GM21390 (cell line): ENCODE measurements at regions not wholly inside any gene's neighbourhood (a gene's known extent, or its start where the extent isn't known, plus 50 kb on each side); places are given as distances from the start of the nearest gene placed in this dataset.
"Not testable (repeated sequence)": the region's sequence is repeated elsewhere in the genome, so short reads cannot be mapped to it uniquely, and the experiment has no call there.

Experiments
- ATAC-seq: cut with Tn5 transposase; IDR thresholded peaks from one replicate; pipeline ENCODE4 v1.9.1; 2021; ENCODE audit not compliant: unreplicated experiment

DNA sequence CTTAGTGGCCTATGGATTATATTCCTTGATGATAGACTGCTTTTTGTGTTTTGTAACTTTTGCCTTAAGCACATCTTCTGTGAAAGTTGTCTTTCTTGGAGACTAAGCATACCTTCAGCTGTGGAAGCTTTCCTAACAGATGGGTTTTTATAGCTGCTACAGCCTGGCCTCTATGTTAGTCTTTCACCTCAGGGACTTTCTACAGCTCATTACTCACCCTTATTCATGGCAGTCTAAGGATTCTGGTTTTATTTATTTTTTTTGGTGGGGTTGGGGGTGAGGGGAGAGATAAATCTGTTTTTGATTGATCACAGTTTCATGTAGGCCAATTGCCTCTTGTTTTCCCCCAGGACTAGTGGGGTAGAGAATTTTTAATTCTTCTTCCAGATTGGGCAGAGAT, 219.9 kb downstream of the DKK1 start:
- ATAC-seq: no peak

DNA sequence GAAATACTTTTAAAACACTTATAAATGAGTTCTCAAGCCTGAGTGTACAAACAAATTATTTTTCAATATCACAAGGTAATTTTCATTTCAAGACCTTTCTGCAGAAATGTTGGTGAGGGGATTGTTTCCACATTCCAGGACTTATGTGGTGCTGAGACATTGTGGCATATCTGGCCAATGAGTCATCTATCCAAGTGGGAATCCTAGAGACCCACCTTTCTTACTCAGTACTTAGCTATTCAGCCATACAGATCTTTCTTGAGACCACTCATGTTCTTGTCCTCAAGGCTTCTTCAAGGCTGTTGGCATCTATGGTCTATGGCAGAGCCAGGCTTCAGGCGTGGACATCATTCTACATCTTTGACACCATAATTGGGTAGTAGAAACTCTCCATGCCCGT, 225.4 kb downstream of the DKK1 start:
- ATAC-seq: no peak

DNA sequence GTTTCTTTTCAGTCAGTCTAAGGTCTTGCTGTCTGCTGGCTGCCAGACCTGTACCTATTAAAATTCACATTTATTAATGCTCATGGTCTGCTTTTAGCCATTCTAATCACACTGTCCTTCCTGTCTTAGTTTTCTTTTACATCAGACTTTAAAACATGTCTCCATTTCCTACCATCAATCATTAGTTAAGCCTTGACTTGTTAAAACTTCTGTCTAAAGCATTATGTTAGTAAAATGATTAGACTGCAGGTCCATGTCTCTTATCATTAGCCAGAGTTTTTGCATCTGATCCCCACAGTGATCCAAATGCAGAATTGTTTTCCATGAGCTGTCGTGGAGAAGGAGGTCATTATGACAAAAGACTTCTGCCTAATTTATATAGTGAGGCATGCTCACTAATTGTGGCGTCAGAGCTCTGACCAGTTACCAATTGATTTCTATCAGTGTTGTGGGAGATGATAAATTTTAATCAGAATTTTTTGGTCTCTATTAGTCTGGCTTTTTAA, 226.5 kb downstream of the DKK1 start:
- ATAC-seq: no peak

DNA sequence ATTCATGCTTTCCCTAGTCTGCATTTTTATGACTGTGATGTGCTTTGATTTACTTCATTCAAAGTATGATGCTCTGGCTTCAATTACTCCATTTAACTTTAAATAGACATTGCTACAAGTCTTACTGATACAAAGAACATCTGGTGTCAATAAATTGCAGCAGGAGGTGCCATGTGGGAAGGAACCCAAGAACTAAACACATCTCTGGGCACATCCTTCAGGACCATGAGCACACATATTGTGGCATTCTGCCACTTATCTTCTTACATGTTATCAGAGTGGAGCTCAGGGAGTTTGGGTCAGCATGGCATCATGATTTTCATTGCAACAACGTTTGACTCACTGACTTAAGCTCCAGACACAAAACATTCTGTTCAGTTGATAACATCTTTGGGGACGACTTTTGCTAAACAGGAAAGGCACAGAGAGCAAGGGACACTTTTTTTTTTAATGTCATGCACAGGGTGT, 227.0 kb downstream of the DKK1 start:
- ATAC-seq: no peak

DNA sequence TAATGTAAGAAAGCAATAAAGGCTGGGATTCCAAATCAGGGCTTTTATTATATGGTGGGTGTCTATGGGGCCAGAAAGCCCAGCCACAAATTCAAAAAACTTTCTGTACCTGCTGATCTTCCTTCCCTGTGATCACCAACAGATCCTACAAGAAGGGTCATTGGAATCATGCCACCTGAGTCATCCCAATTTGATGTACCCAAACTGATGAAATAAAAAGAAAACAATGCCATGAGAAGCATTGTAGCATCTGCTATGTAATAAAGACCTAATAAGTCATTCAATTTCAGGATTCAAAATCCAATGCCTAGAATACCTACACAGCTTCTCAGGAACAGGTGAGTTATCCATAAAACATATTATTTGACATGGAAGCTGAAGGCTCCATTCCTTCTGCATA, 228.8 kb downstream of the DKK1 start:
- no peak for ATAC-seq

DNA sequence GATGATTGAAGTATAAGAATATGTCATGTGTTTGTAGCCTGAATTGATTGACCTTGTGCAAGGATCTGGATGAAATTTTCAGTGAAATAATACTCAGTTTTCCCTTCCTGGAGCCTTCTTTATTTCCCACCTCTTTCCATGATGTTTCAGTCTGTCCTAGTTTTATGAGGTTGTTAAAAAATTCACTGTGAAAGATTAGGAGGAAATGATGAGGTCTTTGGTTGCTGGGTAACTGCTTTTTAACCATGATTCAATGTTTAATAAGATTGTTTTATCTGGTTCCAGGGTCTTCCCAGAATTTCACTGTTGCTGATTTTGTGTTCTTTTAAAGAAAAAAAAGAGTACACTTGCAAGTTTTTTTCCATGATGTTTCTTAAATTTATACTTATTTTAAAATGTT, 221.5 kb downstream of the MBL2 start:
- ATAC-seq: no peak

DNA sequence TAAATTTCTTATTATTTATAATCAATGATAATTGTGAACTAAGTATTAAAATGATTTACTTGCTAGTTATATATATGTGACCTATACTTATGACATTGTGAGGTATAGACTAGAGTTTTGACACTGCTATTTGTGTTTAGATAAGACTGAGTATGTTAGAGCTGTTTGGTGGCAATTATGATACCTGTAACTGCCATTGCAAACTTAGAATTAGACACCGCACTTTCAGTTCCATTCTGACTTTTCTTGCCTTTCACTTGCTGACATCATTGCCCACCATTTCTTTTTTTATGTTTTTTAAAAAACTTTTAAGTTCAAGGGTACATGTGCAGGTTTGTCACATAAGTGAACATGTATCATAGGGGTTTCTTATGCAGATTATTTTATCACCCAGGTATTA, 214.5 kb downstream of the MBL2 start:
- ATAC-seq: peak; percentile 84

DNA sequence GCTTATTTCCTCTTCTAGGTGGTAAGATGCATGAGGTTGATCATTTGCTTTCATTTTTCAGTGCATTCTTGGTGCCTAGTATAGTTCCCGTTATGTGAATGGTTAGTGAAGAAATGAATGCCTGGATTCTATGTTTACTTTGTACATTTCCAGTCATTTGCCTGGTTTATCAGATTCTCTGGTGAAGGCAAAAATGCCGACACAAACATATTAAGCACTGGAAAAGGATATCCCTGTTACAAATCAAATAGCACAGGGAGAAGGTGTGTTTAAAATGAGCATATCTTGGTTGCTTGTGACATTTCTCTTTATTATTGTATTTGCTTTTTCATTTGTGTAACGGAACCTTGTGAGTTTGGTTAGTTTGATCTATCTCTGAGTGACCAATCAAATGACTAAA, 211.3 kb downstream of the MBL2 start:
- no peak for ATAC-seq

DNA sequence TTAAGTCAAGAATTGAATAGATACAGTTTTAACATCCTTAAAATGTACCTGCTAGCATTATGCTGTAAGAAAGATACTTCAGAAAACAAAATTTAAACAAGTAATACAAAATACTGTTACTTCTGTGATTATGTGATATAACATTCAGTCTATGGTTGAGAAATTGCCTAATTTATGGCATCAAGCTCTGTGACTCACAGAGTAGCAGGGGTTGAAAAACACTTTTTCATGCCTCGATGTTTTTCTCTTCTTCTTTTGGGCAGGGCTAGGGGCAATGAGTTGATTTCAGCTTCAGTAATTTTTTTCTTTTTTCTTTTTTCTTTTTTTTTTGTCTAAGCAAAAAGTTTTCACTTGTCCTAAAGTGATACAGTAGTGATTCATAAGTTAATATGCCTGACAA, 209.2 kb downstream of the MBL2 start:
- no peak for ATAC-seq

DNA sequence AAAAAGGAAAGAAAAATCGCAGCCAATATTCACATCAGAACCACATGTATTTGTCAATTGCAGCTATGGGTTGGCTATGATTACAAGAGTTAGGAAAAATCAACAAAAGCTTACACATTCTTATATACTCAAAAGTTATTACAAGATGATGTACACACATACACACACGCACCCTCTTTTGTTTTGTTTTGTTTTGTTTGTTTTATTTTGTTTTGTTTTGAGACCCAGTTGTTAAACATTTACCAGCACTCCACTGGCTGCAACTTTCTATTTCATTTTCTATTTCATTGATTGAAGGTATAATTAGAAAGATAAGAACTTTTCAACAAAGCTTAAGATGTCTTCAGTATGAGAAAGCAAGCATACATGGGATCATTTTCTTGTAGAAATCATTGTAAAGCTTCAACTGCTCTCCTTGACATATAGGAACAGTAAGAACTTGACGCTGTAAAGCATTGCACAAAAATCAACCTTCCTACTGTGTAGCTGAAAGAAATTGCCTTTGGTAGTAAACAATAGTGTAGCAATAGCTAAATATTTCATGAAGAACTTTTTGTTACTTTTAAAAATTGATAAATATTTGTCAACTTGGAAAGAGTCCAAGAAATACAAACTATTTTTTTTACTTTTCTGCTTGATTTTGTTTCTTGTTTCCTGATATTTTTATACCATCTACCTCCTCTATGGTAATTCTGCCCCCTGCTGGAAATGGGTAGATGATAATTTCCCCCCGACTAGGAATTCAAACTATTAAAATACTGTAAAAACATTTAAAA, 205.9 kb downstream of the MBL2 start:
- peak; percentile 46 for ATAC-seq

DNA sequence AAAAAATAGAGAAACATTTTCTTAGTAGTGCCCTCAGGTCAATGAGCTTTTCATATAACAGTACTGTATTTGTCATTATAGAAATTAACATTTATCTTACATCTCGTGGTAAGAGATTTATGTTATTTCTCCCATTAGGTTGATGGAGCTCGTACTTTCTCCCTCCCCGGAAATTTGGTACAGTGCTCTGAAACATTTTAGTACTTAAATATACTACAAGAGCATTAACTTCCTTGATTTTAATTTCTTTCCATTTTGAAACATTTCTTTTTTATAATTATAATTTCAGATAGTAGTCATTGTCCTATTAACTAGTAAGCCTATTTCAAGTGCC, 205.4 kb downstream of the MBL2 start:
- ATAC-seq: no peak

DNA sequence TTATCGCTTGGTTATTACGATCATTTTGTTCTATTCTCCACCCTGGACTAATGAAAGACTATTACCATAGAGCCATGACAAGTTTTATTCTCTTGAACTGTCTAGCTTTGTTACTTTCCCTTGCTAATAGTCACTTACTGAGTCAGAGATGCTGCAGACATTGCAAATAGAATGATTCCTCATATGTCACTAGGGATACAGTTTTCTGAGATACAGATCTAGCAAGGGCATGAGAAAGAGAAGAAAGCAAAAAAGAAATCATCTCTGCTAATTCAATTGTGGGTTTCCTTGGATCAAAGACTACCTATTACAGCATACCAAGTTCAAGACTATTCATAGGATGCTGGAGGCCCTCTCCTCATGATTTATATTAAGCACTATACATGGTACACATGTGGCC, 204.3 kb downstream of the MBL2 start:
- no peak for ATAC-seq

DNA sequence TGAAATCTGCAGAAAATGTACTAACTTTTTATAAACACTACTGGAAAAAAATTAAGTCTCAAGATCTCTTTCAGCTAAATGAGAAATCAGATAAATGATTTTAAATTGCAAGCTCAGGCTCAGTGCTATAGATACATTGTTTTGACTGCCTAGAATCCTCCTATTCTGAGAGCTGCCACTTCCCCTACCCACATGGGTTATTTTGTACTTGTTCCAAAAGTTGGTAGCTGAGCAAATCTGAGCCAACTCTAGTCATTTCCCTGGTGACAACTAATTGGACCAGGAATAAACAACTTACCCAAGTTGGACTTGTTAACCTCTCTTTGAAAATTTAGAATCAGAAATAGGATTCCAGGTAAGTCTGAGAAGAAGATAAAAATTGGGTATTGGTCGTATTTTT, 202.1 kb downstream of the MBL2 start:
- no peak for ATAC-seq

DNA sequence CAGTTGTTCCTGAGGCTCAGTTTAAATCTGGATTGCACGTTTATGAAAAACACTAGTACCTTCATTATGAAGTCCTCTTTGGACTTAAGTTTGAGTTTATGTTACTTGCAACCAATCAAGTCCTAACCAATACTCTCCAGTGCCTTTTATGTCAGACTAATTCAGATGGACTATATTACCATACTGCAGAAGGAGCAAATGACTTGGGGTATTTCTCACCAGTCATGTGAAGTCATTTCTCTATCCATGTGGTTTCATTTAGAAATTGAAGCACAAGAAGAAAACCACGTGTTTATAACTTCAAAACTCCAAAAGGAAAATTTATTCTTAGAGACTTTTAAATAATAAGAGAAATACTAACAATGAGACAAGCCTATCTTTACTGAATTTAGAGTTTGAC, 201.6 kb downstream of the MBL2 start:
- ATAC-seq: no peak

DNA sequence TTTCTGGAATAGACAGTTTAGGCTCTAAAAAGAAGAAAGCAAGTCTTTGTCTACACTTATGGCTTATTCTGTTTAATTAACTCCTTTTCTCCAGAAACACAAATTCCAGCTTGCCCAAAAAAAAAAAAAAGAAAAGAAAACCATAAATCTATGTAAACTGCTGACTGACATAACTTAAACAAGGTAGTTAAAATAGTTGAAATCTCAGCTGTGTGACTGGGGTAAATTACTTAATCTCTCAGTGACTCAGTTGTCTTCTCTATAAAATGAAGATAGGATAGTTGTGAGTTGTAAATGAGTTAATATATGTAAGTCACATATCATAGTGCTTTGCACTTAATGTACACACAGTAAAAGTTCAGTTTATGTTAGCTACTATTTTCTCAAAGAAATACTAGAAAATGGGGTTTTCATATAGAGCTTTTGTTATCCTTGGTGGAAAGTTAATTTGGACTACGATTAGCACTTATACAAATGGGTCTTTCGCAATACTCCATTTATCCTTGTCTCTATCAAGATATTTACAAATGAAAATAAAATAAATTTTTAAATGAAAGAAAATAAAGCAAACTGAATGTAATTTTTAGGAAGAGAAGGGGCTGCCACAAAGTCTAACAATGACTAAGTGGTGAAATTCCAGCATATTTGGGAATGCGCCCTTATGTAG, 200.9 kb downstream of the MBL2 start:
- no peak for ATAC-seq

DNA sequence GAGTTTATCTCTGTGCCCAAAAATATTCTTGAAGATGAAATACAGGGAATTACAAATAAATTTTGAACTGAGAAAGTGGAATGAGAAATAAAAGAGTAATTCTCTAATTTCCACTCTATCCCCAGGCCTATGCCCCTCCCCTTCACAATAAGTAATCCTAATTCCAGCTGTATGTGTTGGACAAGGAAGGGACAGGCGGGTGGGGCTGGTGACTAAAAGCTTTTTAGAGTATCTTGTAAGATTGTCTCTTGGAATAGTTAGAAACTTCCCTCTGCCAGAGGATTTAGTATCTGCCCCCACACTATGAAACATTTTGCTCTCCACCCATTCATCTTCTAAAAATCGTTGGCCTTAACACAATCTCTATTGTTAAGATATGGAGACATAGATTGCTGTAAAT, 199.2 kb downstream of the MBL2 start:
- no peak for ATAC-seq

DNA sequence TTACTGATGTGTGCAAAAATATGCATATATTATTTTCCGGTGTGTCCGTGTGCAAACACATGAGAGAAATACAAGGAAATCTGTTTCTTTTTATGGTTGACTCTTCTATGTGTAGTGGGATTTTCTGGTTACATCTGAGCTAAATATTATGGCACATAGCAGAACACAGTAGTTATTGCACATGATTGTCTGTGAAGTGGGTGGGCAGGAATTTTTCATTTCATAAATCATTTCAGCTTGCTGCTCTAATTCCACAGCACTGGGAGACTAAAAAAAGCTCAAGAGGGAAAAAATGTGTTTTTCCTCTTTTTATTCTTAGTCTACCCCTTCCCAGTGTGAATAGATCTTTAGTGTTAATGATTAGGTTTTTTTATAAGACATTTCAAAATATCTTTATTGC, 197.9 kb downstream of the MBL2 start:
- no peak for ATAC-seq

DNA sequence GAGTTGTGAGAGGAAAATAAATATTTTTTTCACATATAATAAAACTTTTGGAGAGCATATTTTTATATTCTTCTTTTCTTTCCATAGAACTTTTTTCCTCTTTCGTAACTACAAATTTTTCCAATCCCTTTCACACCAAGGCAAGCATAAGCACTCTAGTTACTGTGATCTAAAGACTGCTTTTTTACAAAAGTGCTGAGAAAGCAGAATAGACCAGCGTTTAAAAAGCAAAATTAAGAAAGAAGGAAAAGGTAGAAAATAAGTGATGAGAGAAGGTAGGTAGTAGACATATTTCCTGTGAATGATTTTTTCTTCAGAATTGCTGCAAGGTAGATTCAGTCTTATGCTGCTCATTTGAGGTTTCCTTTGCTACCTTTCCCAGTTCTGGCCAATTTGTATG, 195.5 kb downstream of the MBL2 start:
- ATAC-seq: no peak

DNA sequence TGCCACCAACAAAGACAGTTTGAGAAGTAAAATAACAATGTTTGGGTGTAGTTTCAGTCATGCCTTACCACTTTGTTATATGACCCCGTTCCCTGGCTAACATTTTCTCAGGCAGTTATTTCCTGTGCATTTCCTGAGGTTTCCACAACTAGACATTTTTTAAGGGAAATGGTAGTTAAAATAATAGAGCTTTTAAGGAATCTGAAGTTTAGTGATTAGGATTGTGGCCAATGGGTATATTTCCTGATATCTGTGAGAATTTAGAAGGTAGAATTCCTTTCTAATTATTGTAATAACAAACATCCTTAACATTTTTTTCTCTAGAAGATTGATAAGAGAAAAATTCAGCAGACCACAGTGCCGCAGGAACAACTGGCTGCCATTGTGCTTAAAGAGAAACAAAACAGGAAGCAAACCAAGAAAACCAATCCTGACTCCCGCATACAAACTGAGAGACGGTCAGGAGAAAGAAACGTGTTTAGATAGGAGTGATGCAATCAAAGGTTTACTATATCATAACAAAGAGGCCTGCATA, 193.6 kb downstream of the MBL2 start:
- ATAC-seq: no peak

DNA sequence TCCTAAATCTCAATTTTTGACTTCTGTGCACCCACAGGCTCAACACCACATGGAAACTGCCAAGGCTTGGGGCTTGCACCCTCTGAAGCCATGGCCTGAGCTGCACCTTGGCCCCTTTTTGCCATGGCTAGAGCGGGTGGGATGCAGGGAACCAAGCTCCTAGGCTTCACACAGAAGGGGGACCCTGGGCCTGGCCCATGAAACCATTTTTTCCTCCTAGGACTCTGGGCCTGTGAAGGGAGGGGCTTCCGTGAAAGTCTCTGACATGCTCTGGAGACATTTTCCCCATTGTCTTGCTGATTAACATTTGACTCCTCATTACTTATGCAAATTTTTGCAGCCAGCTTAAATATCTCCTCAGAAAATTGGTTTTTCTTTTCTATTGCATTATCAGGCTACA, 190.9 kb downstream of the MBL2 start:
- not testable (repeated sequence) for ATAC-seq

DNA sequence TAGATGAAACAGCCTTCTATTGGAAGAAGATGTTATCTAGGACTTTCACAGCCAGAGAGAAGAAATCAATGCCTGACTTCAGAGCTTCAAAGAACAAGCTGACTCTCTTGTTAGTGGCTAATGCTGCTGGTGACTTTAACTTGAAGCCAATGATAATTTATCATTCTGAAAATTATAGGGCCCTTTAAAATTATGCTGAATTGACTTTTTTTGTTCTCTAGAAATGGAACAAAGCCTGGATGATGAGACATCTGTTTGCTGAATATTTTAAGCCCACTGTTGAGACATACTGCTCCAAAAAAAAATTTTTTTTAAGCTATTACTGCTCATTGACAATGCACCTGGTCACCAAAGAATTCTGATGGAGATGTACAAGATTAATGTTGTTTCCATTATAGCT, 189.2 kb downstream of the MBL2 start:
- no peak for ATAC-seq

DNA sequence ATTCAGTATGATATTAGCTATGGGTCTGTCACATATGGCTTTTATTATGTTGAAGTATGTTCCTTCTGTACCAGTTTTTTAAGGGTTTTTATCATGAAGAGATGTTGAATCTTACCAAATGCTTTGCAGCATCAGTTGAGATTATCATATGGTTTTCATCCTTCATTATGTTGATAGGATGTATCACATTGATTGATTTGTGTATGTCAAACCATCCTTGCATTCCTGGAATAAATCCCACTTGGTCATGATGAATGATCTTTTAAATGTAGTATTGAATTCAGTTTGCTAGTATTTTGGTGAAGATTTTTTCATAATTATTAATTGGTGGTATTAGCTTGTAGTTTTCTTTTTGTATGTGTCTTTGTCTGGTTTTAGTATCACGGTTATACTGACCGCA, 185.9 kb downstream of the MBL2 start:
- ATAC-seq: no peak
